WI38 (cell line): ENCODE measurements at regions not wholly inside any gene's neighbourhood (a gene's known extent, or its start where the extent isn't known, plus 50 kb on each side); places are given as distances from the start of the nearest gene placed in this dataset.

ENCODE experiments used
- H3K4me3 ChIP-seq: 2 replicates; pipeline ENCODE4 v1.5.1; 2011; ENCODE audit warnings: low read depth, mild to moderate bottlenecking, control low read depth, low read length
- CTCF ChIP-seq: IDR thresholded peaks from 2 replicates; pipeline ENCODE4 v1.5.1; 2012; ENCODE audit warnings: low read depth, mild to moderate bottlenecking, control low read depth, low read length

GRCh38 chr2:194087089-194087958 is 1569.7 kb upstream of the SLC39A10 start:
- no peak for TF ChIP-seq CTCF
- H3K4me3 ChIP-seq: no peak overlapping the region

- no peak overlapping the region for H3K4me3 ChIP-seq
- no peak for TF ChIP-seq CTCF
Observed at GRCh38 chr2:194086129-194086528, 1570.9 kb upstream of the SLC39A10 start.

- no peak for TF ChIP-seq CTCF
Observed at GRCh38 chr2:194079989-194080388, 1577.0 kb upstream of the SLC39A10 start.

GRCh38 chr2:194077366-194077765 is 1579.7 kb upstream of the SLC39A10 start:
- H3K4me3 ChIP-seq: no peak overlapping the region
- TF ChIP-seq CTCF: no peak

More at GRCh38 chr2:194079989-194080388, 1577.0 kb upstream of the SLC39A10 start:
- no peak overlapping the region for H3K4me3 ChIP-seq

- TF ChIP-seq CTCF: no peak
- H3K4me3 ChIP-seq: no peak overlapping the region
Observed at GRCh38 chr2:194062401-194062800, 1594.6 kb upstream of the SLC39A10 start.

GRCh38 chr2:194060269-194060668 is 1596.8 kb upstream of the SLC39A10 start:
- no peak for TF ChIP-seq CTCF
- H3K4me3 ChIP-seq: no peak overlapping the region

- no peak overlapping the region for H3K4me3 ChIP-seq
Observed at GRCh38 chr2:194054313-194054712, 1602.7 kb upstream of the SLC39A10 start.

More at GRCh38 chr2:194054313-194054712, 1602.7 kb upstream of the SLC39A10 start:
- no peak for TF ChIP-seq CTCF
